ENCODE measurements at regions not wholly inside any gene's neighbourhood (a gene's known extent, or its start where the extent isn't known, plus 50 kb on each side); places are given as distances from the start of the nearest gene placed in this dataset.

DNA sequence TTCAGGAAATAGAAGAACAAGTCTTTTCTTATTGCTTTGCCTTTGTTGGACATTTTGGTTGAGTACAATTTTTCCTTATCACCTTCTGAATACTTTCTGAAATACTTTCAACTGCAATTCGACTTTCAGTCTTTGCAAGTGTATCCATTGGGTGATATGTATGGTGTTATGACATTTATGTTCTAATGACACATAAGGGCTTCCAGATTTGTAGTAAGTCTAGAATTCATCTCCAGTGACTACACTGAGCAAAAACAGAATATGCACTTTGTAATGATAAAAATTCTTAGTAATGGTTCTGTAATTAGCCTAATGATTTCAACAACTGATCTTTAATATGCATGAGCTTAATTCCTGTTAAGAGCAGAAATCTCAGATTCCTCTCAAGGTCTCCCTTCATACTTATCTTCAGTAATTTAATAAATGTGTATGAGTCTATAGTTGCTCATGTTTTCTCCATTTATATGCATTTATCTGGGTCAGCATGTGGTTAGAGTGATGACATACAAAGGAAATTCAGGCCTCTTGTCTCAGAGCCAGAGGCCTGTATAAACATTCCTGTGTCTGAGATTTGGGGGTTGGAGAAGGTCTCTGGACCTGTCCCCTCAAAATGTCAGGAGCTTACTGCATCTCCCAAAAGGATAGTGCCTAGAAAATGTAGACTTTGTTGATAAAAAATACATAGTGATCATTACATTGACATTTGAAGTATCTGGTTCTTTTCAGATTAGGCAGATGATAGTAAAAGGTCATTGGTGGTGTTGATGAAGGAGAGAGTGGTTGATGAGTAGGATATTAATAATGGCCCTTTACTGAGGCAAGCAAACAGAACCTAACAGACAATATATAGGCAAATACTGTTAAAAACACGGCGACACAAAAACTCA is 114.9 kb downstream of the QPCT start:
- Histone ChIP-seq H3K36me3 (no peaks in the 10 kb centered on the region), H3K27me3 (peaks cover 0 to 82% (median 0%) of the 10 kb centered on the region in 4 donors), H3K9me3 (no peaks in the 10 kb centered on the region), H3K4me3 (no peak overlapping the region), H3K27ac (peak overlapping the region in 3 of 4 donors; percentile 30 to 68 (median 37)), H3K4me1 (peaks cover 0 to 36% (median 20%) of the 10 kb centered on the region in 3 donors)
- intact Hi-C loops (cut with DNase I) = no loop called here
- no peak for TF ChIP-seq POLR2A (IDR thresholded peaks at IDR 0.05)
- TF ChIP-seq, protein P1, sequence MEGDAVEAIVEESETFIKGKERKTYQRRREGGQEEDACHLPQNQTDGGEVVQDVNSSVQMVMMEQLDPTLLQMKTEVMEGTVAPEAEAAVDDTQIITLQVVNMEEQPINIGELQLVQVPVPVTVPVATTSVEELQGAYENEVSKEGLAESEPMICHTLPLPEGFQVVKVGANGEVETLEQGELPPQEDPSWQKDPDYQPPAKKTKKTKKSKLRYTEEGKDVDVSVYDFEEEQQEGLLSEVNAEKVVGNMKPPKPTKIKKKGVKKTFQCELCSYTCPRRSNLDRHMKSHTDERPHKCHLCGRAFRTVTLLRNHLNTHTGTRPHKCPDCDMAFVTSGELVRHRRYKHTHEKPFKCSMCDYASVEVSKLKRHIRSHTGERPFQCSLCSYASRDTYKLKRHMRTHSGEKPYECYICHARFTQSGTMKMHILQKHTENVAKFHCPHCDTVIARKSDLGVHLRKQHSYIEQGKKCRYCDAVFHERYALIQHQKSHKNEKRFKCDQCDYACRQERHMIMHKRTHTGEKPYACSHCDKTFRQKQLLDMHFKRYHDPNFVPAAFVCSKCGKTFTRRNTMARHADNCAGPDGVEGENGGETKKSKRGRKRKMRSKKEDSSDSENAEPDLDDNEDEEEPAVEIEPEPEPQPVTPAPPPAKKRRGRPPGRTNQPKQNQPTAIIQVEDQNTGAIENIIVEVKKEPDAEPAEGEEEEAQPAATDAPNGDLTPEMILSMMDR (IDR thresholded peaks at IDR 0.05) = no peak
- no peak for DNase-seq
- 84 to 90% methylated on average over 3 of the region's 3 CpGs for WGBS, 2 donors

DNA sequence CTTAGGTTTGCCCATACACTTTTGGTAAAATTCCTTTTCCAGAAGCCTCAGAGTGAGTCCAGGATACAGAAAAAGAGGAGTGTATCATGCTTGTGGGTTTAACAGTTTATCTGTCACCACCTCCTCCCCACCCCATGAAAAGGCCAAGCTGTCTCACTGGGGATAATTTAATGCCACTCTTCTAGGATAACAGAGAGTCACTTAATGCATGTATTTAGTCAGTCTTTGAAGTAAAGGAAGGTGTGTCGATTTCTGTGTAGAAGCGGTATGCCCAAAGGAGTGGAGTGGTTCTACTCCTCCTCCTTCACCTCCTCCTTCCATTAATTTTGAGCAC is 116.4 kb downstream of the QPCT start:
- no peak overlapping the region for H3K4me3 ChIP-seq
- 89 to 97% methylated on average over 2 of the region's 2 CpGs for WGBS, 2 donors
- peak overlapping the region in 3 of 4 donors; percentile 9 to 68 (median 37) for H3K27ac ChIP-seq
- no peaks in the 10 kb centered on the region for H3K9me3 ChIP-seq
- no peaks in the 10 kb centered on the region for H3K36me3 ChIP-seq
- DNase-seq = no peak
- H3K27me3 ChIP-seq = peaks cover 0 to 89% (median 0%) of the 10 kb centered on the region in 4 donors
- intact Hi-C loops (cut with DNase I) = no loop called here
- TF ChIP-seq, protein P1 (IDR thresholded peaks at IDR 0.05) = no peak
- no peak for TF ChIP-seq POLR2A (IDR thresholded peaks at IDR 0.05)
- H3K4me1 ChIP-seq = peaks cover 0 to 26% (median 16%) of the 10 kb centered on the region in 3 donors

DNA sequence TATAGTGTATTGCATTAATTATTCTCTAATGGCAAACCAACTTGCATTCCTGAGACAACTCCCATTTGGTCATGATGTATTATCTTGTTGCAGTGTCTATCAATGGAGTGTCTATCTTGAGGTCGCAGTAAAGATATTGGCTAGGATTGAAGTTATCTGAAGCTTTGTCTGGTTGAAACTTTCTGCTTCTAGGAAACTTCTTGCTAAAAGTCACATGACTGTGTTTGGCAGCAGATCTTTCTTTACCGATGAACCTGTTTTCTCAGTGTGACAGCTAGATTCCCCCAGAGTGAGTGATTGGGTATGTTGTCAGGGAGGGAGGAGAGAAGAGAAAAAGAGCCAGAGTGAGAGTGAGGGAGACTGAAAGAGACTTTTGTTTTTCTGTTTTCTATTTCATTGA is 119.6 kb downstream of the QPCT start:
- Histone ChIP-seq H3K9me3 (no peaks in the 10 kb centered on the region), H3K27ac (no peak overlapping the region), H3K4me3 (no peak overlapping the region), H3K27me3 (peaks cover 0 to 82% (median 0%) of the 10 kb centered on the region in 4 donors), H3K4me1 (peaks cover 0 to 10% (median 5%) of the 10 kb centered on the region in 3 donors), H3K36me3 (no peaks in the 10 kb centered on the region)
- TF ChIP-seq, protein P1 (IDR thresholded peaks at IDR 0.05) = no peak
- TF ChIP-seq POLR2A (IDR thresholded peaks at IDR 0.05) = no peak
- no peak for DNase-seq
- intact Hi-C loops (cut with DNase I) = no loop called here
- 27 to 32% methylated on average over 2 of the region's 2 CpGs for WGBS, 2 donors

DNA sequence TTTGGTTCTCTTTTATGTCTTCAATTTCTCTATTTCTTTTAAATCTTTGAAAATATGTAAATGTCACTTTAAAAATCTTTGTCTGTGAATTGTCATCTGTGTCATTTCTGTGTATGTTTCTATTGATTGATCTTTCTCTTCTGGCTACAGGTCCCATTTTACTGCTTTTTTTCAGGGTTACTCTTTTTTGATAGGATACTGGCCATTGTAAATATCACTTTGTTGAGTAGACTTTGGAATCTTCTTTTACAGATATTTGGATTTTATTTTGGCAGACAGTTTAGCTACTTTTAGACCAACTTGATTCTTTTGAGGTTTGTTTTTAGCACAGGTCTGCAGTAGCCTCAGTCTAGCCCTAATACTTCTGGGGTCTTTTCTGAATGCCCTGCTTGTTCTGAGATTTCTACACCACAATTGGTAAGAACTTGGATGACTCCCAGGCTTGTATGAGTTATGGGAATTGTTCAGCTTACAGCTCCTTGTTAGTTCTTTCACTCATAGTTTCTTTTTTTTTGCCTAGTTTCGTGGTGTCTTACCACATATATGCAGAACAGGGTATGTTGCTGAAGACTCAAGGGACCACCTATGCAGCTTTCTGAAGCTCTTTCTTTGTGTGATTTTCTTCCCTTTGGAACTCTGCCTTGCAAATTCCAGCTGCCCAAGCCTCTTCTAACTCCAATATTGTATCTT is 122.2 kb downstream of the QPCT start:
- 47 to 88% methylated on average over 1 of the region's 1 CpG for WGBS, 2 donors
- Histone ChIP-seq H3K4me1 (no peaks in the 10 kb centered on the region), H3K36me3 (no peaks in the 10 kb centered on the region), H3K27ac (no peak overlapping the region), H3K4me3 (no peak overlapping the region), H3K9me3 (no peaks in the 10 kb centered on the region), H3K27me3 (peaks cover 0 to 79% (median 0%) of the 10 kb centered on the region in 4 donors)
- intact Hi-C loops (cut with DNase I) = no loop called here
- TF ChIP-seq POLR2A (IDR thresholded peaks at IDR 0.05) = no peak
- TF ChIP-seq, protein P1 (IDR thresholded peaks at IDR 0.05) = no peak
- no peak for DNase-seq

- peaks cover 0 to 6% (median 0%) of the 10 kb centered on the region in 3 donors for H3K4me1 ChIP-seq
- no peak overlapping the region for H3K4me3 ChIP-seq
- H3K27ac ChIP-seq = no peak overlapping the region
- H3K36me3 ChIP-seq = no peaks in the 10 kb centered on the region
- no peak for TF ChIP-seq POLR2A (IDR thresholded peaks at IDR 0.05)
- intact Hi-C loops (cut with DNase I) = no loop called here
- H3K27me3 ChIP-seq = peaks cover 0 to 74% (median 0%) of the 10 kb centered on the region in 4 donors
- no peaks in the 10 kb centered on the region for H3K9me3 ChIP-seq
- no peak for DNase-seq
- WGBS, 2 donors = 83 to 89% methylated on average over 4 of the region's 4 CpGs
Observed at GRCh38 chr2:37468170-37468569, 123.7 kb downstream of the QPCT start.
